ENCODE measurements at regions not wholly inside any gene's neighbourhood (a gene's known extent, or its start where the extent isn't known, plus 50 kb on each side); places are given as distances from the start of the nearest gene placed in this dataset.

- DNase-seq (ENCODE audit: low read depth), result no peak
- TF ChIP-seq CTCF (IDR thresholded peaks at IDR 0.05; ENCODE audit: insufficient read depth, low read depth, low read length), result no peak
- no peak overlapping the region for H3K4me3 ChIP-seq (ENCODE audit: low read depth, low read length)
Observed at GRCh38 chr15:97733373-97733772, 227.1 kb upstream of the ARRDC4 start.

GRCh38 chr15:97736748-97737147, 223.8 kb upstream of the ARRDC4 start:
- DNase-seq (ENCODE audit: low read depth), result no peak
- no peak overlapping the region for H3K4me3 ChIP-seq (ENCODE audit: low read depth, low read length)
- no peak for TF ChIP-seq CTCF (IDR thresholded peaks at IDR 0.05; ENCODE audit: insufficient read depth, low read depth, low read length)

- peak; percentile 17 for DNase-seq (ENCODE audit: low read depth)
- no peak overlapping the region for H3K4me3 ChIP-seq (ENCODE audit: low read depth, low read length)
- TF ChIP-seq CTCF (IDR thresholded peaks at IDR 0.05; ENCODE audit: insufficient read depth, low read depth, low read length), result peak; percentile 58
Observed at GRCh38 chr15:97745481-97746071, 214.9 kb upstream of the ARRDC4 start.

GRCh38 chr15:97747342-97747741, 213.2 kb upstream of the ARRDC4 start:
- DNase-seq (ENCODE audit: low read depth), result no peak
- no peak overlapping the region for H3K4me3 ChIP-seq (ENCODE audit: low read depth, low read length)
- TF ChIP-seq CTCF (IDR thresholded peaks at IDR 0.05; ENCODE audit: insufficient read depth, low read depth, low read length), result no peak

- TF ChIP-seq CTCF (IDR thresholded peaks at IDR 0.05; ENCODE audit: insufficient read depth, low read depth, low read length), result no peak
- H3K4me3 ChIP-seq (ENCODE audit: low read depth, low read length), result no peak overlapping the region
- DNase-seq (ENCODE audit: low read depth), result no peak
Observed at GRCh38 chr15:97748576-97748975, 211.9 kb upstream of the ARRDC4 start.

GRCh38 chr15:97750060-97750459, 210.4 kb upstream of the ARRDC4 start:
- H3K4me3 ChIP-seq (ENCODE audit: low read depth, low read length), result no peak overlapping the region
- DNase-seq (ENCODE audit: low read depth), result no peak
- no peak for TF ChIP-seq CTCF (IDR thresholded peaks at IDR 0.05; ENCODE audit: insufficient read depth, low read depth, low read length)

GRCh38 chr15:97755726-97756125, 204.8 kb upstream of the ARRDC4 start:
- no peak overlapping the region for H3K4me3 ChIP-seq (ENCODE audit: low read depth, low read length)
- no peak for TF ChIP-seq CTCF (IDR thresholded peaks at IDR 0.05; ENCODE audit: insufficient read depth, low read depth, low read length)
- DNase-seq (ENCODE audit: low read depth), result no peak

Measured in fibroblast of villous mesenchyme (primary cell).